ENCODE measurements at regions not wholly inside any gene's neighbourhood (a gene's known extent, or its start where the extent isn't known, plus 50 kb on each side); places are given as distances from the start of the nearest gene placed in this dataset.

DNA sequence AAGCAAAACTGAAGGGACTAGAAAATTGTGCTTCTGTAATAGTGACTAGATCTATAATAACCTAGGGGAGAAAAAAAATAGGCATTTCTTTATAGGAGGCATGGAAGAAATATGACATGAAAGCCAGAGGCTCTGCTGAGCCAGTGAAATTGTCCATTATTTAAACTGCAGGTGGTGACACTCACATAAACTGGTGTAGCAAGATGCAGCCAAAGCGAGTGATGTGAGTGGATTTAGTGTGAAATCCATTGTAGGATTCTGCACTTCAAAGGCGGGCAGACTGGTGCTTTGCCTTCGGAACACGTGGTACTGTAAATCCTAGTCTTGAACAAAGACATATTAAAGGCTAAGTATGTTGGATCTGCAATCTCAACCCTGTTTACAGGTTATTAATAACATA, 361.9 kb downstream of the TBC1D4 start:
- Histone ChIP-seq H3K9me3 (ENCODE audit: control insufficient read depth, low read depth, low read length) (no peaks in the 10 kb centered on the region), H3K27me3 (ENCODE audit: control insufficient read depth, extremely low read depth, insufficient read depth, low read length) (no peaks in the 10 kb centered on the region), H3K4me2 (ENCODE audit: control insufficient read depth, extremely low read depth, insufficient read depth, low read depth, low read length) (no peak overlapping the region), H3K79me2 (ENCODE audit: control insufficient read depth, insufficient read depth, low read length) (no peaks in the 10 kb centered on the region), H4K20me1 (ENCODE audit: control insufficient read depth, extremely low read depth, insufficient read depth, low read length) (no peaks in the 10 kb centered on the region), H3K4me1 (ENCODE audit: control insufficient read depth, extremely low read depth, insufficient read depth, low read length) (no peaks in the 10 kb centered on the region), H3K4me3 (ENCODE audit: control insufficient read depth in 2 of 3, extremely low read depth in 1 of 3, insufficient read depth in 2 of 3, low read depth in 1 of 3, low read length in 3 of 3) (no peak overlapping the region), H2AFZ (ENCODE audit: control insufficient read depth, low read length) (no peak overlapping the region), H3K9me1 (ENCODE audit: control insufficient read depth, extremely low read depth, insufficient read depth, low read length) (no peaks in the 10 kb centered on the region), H3K9ac (ENCODE audit: control insufficient read depth, extremely low read depth, insufficient read depth, low read length) (no peak overlapping the region), H3K36me3 (ENCODE audit: control insufficient read depth in 2 of 2, extremely low read depth in 1 of 2, insufficient read depth in 2 of 2, low read length in 2 of 2) (no peaks in the 10 kb centered on the region), H3K27ac (ENCODE audit: control insufficient read depth, insufficient read depth, low read length) (no peak overlapping the region)
- DNase-seq (ENCODE audit: low read depth, low spot score) (no peak), FAIRE-seq (no peak)
- TF ChIP-seq, protein P1, sequence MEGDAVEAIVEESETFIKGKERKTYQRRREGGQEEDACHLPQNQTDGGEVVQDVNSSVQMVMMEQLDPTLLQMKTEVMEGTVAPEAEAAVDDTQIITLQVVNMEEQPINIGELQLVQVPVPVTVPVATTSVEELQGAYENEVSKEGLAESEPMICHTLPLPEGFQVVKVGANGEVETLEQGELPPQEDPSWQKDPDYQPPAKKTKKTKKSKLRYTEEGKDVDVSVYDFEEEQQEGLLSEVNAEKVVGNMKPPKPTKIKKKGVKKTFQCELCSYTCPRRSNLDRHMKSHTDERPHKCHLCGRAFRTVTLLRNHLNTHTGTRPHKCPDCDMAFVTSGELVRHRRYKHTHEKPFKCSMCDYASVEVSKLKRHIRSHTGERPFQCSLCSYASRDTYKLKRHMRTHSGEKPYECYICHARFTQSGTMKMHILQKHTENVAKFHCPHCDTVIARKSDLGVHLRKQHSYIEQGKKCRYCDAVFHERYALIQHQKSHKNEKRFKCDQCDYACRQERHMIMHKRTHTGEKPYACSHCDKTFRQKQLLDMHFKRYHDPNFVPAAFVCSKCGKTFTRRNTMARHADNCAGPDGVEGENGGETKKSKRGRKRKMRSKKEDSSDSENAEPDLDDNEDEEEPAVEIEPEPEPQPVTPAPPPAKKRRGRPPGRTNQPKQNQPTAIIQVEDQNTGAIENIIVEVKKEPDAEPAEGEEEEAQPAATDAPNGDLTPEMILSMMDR (optimal IDR thresholded peaks at IDR 0.05 in 1 of 3, IDR thresholded peaks at IDR 0.05 in 1 of 3, conservative IDR thresholded peaks at IDR 0.05 in 1 of 3; ENCODE audit: extremely low read depth in 1 of 3, insufficient read depth in 2 of 3, low read length in 3 of 3) = no peak
- TF ChIP-seq EZH2 (IDR thresholded peaks at IDR 0.05; ENCODE audit: low read length) = no peak
- dilution Hi-C loops (cut with MboI; ENCODE audit: extremely low pct_ligation_motif_present, low sequenced_read_pairs) = no loop called here

DNA sequence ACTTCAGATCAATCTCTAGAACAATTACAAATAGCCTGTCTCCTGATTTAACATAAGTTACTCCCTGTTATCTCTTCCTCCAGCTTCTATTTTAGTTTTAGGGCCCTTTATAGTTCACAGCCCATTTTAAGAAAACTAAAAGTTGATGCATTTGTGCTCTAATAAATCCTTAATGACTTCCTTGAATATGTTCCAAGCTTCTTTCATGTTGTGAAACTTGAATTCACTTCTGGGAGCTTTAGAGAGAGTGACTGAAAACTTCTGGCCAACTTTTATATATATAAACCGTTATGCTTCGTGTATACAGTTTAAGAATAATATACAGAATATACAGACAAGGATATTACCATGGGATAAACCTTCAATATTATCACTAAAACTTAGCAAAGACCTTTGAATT, 366.8 kb downstream of the TBC1D4 start:
- Histone ChIP-seq H3K4me1 (ENCODE audit: control insufficient read depth, extremely low read depth, insufficient read depth, low read length) (no peaks in the 10 kb centered on the region), H3K27ac (ENCODE audit: control insufficient read depth, insufficient read depth, low read length) (no peak overlapping the region), H3K9me3 (ENCODE audit: control insufficient read depth, low read depth, low read length) (no peaks in the 10 kb centered on the region), H3K9ac (ENCODE audit: control insufficient read depth, extremely low read depth, insufficient read depth, low read length) (no peak overlapping the region), H3K4me3 (ENCODE audit: control insufficient read depth in 2 of 3, extremely low read depth in 1 of 3, insufficient read depth in 2 of 3, low read depth in 1 of 3, low read length in 3 of 3) (no peak overlapping the region), H3K27me3 (ENCODE audit: control insufficient read depth, extremely low read depth, insufficient read depth, low read length) (no peaks in the 10 kb centered on the region), H3K79me2 (ENCODE audit: control insufficient read depth, insufficient read depth, low read length) (no peaks in the 10 kb centered on the region), H3K4me2 (ENCODE audit: control insufficient read depth, extremely low read depth, insufficient read depth, low read depth, low read length) (no peak overlapping the region), H4K20me1 (ENCODE audit: control insufficient read depth, extremely low read depth, insufficient read depth, low read length) (no peaks in the 10 kb centered on the region), H3K9me1 (ENCODE audit: control insufficient read depth, extremely low read depth, insufficient read depth, low read length) (no peaks in the 10 kb centered on the region), H3K36me3 (ENCODE audit: control insufficient read depth in 2 of 2, extremely low read depth in 1 of 2, insufficient read depth in 2 of 2, low read length in 2 of 2) (no peaks in the 10 kb centered on the region), H2AFZ (ENCODE audit: control insufficient read depth, low read length) (no peak overlapping the region)
- DNase-seq (ENCODE audit: low read depth, low spot score) (no peak), FAIRE-seq (no peak)
- TF ChIP-seq, protein P1 (optimal IDR thresholded peaks at IDR 0.05 in 1 of 3, IDR thresholded peaks at IDR 0.05 in 1 of 3, conservative IDR thresholded peaks at IDR 0.05 in 1 of 3; ENCODE audit: extremely low read depth in 1 of 3, insufficient read depth in 2 of 3, low read length in 3 of 3) = no peak
- TF ChIP-seq EZH2 (IDR thresholded peaks at IDR 0.05; ENCODE audit: low read length) = no peak
- dilution Hi-C loops (cut with MboI; ENCODE audit: extremely low pct_ligation_motif_present, low sequenced_read_pairs) = no loop called here
